ENCODE measurements at regions not wholly inside any gene's neighbourhood (a gene's known extent, or its start where the extent isn't known, plus 50 kb on each side); places are given as distances from the start of the nearest gene placed in this dataset.
A peak's percentile ranks its signal among the peaks of the same experiment; 100 is the strongest.

DNA sequence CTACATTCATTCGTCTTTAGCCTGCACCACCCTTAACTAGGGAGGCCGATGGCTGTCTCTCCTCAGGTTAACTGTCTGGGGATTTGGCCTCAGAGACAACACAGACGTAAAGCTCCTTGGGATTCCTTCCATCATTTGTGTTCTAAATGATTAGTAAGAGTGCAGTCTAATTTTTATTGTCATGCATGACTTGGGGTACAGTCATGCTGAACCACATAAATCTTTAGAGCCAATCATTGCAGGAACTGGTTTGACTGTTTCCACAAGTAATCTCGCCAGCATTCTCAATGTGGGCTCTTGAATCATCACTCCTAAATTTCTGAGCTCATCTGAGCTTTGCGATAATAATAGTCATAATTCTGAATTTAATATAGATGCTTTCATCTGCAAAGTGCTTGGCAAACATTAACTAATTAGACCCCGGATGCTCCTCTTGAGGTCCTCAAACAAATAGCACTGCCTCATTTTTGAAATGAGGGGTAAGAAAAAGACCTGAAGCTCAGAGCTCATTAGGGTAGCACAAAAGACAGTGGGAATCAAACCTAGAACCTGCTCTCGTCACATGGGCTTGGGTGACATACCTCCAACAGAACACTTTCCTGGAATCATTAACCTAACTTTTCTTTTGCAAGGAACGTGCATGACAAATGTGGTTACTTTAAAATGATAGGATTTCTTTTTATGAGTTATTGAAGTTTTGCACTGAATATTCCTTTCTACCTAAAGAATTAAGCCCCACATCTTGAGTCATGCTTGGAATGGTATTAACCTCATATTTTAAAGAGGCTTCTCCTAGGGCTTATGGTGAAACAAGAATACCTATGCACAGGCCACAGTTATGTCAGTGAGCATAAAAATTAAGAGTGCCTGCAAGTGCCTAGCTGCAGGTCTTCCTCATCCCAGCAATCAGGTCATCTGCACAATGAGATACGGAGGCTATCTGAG lies 118.9 kb upstream of the NRP1 start:
- DNase-seq, result no peak

DNA sequence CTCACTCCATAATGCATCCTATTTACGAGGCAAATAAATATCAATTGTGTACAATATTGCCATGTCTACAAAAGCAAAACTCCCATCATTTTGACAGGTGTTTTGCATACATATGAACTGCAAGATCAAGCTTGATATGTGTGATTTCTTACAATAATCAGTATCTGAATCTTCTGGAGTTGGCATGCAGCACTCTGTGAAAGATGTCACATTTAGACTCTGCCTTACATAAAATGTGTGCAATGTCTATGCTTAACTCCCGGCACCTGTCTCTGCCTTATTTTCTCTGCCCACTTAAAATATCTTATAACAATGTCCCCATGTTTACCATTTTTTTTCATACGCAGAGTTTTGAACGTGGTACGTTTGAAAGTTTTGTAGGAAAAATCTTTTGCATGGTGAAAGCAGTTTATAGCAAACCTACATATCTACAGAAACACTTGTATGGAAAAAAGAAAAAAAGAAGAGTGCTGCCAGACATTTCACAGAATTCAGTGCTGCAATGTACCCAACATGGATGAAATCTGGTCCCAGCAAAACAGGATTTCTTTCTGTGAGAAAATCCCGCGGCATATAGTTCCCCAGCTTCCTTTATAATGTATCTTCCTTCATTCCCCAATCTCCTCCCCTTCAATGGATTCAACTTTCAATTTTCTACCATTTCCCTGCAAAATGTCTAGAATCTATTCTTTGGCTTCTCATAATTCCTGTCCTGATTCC lies 114.1 kb upstream of the NRP1 start:
- no peak for DNase-seq

DNA sequence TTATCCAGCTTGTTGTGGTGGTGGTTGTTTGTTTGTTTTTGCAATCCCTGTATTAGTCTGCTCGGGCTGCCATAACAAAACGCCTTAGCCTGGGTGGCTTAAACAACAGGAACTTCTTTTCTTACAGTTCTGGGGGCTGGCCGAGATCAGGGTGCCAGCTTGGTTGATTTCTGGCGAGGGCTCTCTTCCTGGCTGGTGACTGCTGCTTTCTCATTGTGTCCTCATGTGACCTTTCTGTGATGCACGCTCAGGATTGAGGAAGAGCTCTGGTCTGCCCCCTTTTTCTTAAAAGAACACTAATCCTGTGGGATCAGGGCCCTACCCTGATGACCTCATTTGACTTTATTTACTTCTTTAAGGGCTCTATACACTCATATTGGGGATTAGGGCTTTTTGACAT lies 107.1 kb upstream of the NRP1 start:
- peak; percentile 71 for DNase-seq

DNA sequence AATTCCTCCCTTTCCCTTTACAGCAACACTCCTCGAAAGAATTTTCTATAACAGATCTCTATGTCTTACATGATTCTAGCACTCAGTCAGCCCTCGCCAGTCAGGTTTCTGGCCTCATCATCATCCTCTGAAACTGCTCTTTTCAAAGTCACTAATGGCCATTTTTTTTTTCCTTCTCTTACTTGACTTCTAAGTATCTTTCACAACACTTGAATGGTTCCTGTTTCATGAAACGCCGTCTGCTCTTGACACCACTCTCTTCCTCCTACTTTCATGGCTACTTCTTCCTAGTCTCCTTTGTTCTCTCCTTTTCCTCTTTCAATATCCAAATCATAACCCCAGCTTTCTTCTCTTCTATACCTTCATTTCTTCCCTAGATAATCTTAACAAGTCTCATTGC lies 100.5 kb upstream of the NRP1 start:
- DNase-seq, result peak; percentile 85

DNA sequence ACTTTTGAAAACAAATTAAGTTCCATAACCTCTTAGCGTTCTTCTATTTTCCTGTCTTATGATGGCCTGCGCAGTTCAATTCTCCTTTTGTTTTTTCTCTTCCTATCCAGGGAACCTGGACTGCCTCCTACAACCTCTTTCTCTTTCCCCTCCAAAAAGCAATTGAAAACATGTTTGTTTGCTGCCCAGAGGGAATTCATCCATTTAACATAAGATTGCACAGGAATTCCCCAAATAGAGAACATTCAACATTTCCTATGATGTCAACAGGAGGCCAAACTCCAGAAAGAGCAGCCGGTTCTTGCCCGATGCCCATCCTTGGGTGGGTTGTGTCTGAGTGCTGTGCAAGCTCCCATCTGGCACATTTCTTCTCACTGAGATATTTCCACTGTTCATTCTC lies 94.2 kb upstream of the NRP1 start:
- DNase-seq, result no peak

DNA sequence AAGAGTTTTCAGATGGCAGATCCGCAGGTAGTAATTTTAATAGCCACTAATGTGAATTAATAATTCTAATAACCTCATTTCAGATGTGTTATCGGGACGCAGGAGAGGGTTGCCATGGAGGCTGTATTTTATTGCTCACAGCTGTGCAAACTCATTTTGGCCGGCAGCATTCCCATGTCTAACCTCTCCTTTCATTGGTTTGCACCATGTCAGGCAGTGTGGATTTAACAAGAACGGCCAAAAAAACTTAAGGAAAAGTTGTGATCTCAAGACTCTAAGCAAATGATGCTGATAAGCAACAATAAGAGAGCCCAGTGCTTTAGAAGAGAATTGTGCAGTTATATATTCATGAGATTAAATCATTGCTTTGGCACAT lies 88.7 kb upstream of the NRP1 start:
- no peak for DNase-seq

DNA sequence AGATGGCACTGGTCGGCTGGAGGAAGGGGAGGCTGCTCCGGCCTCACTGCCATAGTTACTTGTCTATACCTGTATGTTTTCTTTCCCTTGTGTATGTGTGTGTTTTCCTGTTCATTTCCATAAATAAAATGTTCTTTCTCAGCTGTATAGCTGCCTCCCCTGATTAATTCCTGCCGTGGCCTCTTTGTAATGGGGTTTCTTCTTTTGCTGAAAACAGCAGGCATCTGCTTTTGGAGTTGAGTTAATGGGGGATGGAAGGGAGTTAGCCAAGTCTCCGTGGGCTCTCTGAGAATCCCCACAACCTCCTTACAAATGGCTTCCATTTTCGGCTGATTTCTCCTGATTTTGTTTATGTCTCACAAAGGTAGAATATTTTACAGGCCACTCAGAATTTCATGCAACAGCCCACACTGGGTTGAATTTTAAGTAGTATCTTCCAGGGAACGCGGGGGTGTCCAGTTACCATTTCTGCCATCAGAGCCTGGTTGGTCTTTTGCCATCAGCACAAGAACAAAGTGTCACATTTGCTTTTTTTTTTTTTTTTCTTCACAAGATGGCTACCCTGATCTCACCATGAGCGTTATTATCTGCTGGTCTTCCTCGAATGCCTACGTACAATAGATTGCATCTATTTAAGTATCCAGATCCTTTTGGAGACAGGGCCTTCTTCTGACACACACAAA lies 88.1 kb upstream of the NRP1 start:
- DNase-seq, result no peak

DNA sequence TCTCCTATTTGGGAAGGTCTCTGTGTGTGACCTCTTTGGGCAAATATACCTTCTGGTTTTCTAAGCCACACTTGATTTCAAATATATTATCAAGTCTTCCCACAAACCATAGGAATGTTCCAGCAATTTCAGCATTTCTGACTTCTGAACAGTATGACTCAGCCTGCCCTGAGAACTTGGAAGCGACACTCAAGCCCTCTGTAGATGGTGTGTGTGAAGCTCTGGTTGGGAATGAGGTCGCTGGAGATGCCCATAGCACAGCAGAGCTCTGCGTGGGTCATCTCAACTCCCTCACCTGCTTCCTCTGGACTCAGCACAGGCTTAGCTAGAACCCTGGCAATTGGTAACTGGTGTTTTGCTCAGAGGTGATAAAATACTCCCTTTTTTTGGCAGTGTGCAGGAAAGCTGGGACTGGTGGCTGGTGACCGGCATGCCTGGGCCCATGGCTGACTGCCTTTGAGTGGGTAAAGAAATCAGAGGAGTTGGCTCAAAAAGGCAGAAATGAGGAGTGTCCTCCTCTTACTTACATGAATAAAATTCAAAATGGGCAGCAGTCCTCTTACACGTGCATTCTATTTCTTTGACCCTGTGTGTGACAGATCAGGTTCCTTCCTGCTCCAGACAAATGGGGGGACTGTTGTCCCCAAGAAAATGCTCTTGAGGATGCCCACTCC lies 87.5 kb upstream of the NRP1 start:
- no peak for DNase-seq

DNA sequence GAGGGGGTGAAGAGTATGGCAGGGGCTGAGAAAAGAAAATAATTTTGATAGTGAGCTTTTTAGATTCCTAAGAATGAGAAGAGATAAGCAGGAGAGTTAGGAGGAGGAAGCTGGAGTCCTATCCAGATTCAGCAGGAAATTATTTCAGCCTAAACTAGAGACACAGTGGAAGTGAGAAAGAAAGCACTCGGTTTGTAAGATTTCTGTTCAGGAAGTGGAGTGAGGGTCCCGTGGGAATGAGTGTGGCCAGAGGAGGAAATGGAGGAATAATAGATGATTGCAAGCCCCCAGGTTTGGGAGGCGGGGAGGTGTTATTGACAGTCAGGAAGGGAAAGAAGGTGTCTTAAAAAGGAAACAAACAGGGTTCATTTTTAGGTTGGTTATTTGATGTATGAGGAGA lies 84.8 kb upstream of the NRP1 start:
- DNase-seq, result no peak

DNA sequence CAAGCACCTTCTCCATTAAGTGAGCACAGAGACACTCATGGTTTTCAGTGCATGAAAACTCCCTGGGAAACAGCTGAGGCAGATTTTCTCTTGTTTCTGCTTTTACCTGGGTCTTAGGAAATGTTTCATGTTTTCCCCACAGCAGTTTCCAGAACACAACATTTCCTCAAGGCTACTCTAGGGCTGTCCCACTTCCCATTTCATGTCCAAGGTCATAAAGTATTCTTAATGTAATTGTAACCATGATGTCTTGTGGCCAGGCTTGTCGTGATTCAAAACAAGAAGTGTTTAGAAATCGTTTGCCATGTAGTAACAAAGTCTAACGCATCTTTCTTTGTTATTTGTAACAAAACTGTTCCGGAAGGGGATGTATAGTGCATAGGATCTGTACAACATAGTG lies 83.8 kb upstream of the NRP1 start:
- peak; percentile 71 for DNase-seq

DNA sequence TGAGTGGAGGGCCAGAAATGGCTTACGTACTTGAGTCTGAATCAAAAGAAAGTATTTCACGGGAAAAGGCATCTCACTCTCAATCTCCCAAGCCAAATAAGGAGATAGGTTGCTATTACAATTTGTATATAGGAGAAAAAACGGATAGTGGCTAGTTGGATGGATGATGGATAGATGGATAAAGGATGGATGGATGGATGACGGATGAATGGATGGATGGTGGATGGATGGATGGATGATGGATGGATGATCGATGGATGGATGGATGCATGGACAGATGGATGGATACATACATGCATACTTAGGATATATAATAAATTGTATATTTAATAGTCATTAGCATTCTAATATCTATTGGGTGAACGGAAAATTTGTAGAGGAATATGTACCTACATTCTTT lies 82.2 kb upstream of the NRP1 start:
- no peak for DNase-seq

DNA sequence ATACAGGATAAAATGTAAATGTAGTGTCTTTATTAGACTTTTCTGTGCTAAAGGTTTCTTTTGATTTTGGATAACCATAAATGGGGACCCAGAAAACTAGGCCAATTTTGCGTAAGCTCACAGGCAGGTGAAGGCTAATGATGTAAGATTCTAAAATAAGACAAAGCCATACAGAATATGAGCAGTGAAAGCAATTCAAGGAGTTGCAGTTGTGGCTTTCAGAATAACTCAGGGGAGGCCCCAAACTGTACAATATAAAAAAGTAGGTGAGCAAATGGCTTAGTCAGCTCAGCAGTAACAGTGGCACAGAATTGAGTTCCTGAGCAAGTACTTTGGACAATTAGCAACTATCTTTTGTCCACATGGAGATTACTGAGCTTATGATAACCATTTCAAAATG lies 81.7 kb upstream of the NRP1 start:
- DNase-seq, result no peak

DNA sequence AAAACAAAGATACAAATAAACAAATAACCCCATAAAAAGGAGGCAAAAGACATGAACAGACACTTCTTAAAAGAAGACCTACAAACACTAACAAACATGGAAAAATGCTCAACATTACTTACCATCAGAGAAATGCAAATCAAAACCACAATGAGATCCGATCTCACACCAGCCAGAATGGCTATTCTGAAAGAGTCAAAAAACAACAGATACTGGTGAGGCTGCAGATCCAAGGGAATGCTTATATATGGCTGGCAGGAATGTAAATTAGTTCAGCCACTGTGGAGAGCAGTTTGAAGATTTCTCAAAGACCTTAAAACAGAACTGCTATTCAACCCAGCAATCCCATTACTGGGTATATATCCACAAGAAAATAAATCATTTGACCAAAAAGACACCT lies 80.4 kb upstream of the NRP1 start:
- no peak for DNase-seq

DNA sequence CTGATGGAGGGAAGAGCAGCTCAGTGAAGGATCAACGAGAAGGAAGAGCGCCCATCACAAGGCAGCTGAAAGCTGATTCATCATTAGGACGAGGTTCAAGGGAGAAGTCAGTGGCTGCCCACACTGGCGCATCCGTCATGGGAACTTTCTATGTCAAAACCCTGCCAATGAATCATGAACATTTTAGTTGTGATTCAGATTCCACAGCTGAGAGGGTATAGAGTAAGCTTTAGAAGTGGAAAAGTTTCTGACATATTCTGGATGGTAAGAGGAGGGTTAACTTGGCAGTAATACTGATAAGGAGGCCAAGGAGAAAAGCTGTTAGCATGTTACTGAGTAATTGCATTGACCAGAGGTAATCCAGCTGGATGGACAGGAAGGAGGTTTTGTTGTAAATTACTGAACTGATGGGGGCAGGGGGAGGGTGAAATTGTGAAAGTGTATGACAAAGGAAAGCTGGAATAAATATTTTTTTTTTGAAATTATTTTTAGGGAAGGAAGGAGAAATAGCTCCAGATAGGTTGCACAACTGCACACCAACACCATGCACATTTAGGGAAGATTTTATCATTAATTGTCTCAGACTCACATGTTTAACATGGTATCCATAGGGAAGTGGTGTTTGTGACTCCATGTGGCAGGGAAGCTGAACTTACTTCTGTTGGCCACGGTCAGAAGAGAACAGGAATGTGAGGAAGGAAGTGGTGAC lies 78.3 kb upstream of the NRP1 start:
- DNase-seq, result peak; percentile 75

DNA sequence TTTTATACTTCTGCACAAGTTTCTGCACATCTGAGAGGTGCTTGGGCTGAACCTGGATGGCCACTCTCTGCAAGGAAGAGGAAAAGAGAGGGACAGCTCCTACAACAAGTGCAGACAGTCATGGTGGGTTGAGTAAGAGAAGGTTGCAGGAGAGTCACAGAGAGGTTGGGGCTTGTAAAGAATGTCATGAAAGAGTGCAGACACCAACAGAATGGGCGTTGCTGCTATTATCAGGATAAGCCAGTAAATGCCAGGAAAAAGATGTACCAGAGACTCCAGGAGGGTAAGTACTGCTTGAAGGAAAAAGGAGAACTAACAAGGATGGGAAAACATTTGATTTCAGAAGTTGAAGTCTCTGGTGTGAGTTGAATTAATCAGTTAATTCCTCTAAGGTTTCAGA lies 77.8 kb upstream of the NRP1 start:
- DNase-seq, result no peak

DNA sequence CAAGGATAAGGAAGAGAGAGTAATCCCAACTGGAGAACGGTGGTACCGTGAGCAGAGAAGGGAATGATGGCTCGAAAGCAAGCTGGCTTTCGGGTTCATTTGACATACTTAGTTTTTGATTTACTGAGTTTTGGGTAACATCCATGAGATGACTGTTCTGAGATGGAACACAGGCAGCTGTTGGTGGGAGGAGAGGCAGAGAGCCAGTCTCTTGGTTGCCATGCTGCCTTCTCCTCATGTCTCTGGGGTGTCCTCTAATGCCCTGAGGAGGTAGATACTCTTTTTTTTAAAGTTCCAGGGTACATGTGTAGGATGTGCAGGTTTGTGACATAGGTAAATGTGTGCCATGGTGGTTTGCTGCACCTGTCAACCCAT lies 76.4 kb upstream of the NRP1 start:
- DNase-seq, result no peak

DNA sequence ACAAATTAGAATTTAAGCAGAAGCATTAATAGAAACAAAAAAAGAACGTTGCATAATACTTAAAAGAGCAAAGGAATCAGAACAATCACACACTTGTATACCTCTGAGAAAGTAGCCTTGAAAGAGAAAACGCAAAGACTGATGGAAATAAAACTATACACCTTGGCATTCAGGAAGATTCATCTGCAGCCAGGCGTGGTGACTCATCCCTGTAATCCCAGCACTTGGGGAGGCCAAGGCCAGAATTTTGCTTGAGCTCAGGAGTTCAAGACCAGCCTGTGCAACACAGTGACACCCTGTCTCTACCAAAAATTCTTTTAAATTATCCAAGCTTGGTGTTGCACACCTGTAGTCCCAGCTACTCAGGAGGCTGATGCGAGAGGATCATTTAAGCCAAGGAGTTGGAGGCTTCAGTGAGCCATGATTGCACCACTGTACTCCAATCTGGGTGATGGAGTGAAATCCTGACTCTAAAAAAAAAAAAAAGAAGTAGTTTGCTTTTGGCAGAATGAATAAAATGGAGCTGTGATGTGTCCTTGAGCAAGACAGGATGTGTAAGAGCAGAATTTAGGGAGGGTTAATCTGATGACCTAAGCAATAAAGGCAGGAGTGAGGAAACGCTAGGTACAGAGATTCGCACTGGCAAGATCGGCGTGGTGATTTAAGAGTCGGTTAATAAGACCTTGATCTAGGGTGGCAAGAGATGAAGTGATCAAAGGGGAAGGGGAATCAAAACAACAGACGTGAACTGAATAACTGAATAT lies 75.8 kb upstream of the NRP1 start:
- no peak for DNase-seq

DNA sequence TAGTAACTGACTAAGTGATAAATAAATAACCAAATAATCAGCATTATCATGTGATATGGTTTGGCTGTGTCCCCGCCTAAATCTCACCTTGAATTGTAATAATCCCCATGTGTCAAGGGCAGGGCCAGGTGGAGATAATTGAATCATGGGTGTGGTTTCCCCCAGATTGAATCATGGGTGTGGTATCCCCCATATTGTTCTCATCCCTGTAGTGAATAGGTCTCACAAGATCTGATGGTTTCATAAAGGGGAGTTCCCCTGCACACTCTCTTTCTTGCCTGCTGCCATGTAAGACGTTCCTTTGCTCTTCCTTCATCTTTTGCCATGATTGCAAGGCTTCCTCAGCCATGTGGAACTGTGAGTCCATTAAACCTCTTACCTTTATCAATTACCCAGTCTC lies 72.1 kb upstream of the NRP1 start:
- no peak for DNase-seq

DNA sequence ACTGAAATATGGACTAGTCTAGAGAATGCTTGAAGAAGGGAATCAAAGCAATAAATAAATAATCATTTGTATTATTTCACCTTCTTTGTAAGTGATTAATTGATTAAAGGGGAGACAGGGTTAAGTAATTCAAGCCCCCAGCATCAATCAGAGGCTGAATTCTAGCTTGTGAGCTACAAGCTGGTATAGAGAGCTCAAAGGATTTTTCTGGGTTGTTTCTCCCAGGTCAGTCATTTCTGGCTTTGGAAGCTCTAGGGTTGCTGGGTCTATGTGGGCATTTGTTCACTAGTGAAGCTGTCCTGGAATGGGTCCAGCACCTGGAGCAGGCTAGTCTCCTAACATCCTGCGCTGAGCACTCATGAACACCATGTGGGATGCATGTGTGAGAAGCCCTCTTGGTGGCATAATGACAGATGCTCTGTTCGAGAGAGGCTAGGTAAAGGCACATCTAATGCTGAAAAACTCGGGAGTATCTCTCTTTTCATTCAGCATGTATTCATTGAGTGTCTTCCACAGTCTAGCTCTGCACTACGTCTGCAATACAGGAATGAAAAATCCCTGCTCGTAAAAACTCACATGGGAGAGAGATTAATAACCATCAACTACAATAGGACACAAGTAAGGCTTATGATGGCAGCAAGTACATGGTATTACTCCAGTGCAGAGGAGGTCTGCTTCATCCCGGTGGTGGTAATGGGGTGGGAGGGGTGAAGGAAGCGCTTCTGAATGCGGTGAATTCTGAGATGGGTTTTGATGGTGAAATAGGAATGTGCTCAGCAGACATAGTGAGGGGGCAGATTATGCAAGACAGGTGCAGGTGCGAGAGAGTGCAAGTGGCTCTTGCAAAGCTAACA lies 68.0 kb upstream of the NRP1 start:
- DNase-seq, result no peak

DNA sequence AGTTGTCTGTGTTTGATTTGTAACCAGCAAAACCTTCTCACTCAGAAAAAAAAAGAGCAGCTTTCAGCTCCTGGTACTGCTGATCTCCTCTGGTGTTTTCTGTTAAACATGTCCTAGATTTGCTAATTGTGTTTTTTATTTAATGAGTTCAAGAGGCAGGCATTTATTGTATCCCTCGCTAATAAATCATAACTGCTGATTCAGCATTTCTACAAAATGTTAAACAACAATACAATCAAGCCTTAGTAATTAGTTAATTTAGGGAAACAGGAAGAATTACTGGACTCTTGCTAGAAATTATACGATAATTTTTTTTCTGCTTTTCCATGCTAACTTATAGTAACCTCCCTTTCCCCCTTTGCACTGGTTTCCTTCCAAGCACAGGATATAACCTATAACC lies 66.8 kb upstream of the NRP1 start:
- DNase-seq, result no peak

DNA sequence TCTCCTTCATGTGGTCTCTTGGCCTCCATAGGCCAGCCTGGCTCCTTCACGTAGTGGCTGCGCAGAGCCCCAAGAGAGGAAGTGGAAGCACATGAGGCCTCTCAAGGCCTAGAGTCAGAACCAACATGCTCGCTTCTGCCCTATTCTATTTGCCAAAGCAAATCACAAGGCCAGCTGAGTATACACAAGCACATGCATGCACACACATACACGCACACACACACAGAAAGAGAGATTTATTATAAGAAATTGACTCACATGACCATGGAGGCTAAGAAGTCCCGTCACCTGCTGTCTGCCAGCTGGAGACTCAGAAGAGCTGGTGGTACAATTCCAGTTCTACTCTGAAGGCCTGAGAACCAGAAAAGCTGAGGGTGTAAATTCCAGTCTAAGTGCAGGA lies 64.3 kb upstream of the NRP1 start:
- peak; percentile 28 for DNase-seq
